ENCODE measurements at regions not wholly inside any gene's neighbourhood (a gene's known extent, or its start where the extent isn't known, plus 50 kb on each side); places are given as distances from the start of the nearest gene placed in this dataset.

GRCh38 chr12:85373045-85373444 lies 93.0 kb downstream of the ALX1 start:
- Histone ChIP-seq H2AFZ (ENCODE audit: low read depth, low read length) (no peak overlapping the region), H3K9ac (ENCODE audit: insufficient read depth in 1 of 2, low read depth in 2 of 2, low read length in 2 of 2) (no peak overlapping the region), H4K20me1 (replicated peaks; ENCODE audit: control insufficient read depth, insufficient read depth, low read length) (no peaks in the 10 kb centered on the region), H3K4me1 (replicated peaks in 1 of 2; ENCODE audit: control insufficient read depth in 2 of 2, insufficient read depth in 2 of 2, low read length in 2 of 2) (no peaks in the 10 kb centered on the region), H3K27me3 (ENCODE audit: control insufficient read depth in 2 of 2, insufficient read depth in 2 of 2, low read length in 2 of 2) (no peaks in the 10 kb centered on the region), H3K9me3 (replicated peaks; ENCODE audit: control insufficient read depth, insufficient read depth, low read depth, low read length) (peaks cover 1% of the 10 kb centered on the region; the same call in 1 of the 2 replicates), H3K79me2 (ENCODE audit: control insufficient read depth, insufficient read depth, low read length) (no peaks in the 10 kb centered on the region), H3K36me3 (ENCODE audit: control insufficient read depth, insufficient read depth, low read length) (no peaks in the 10 kb centered on the region), H3K9me1 (ENCODE audit: control insufficient read depth, insufficient read depth, low read length) (no peaks in the 10 kb centered on the region), H3K27ac (ENCODE audit: extremely low read depth, low read depth, low read length) (no peak overlapping the region), H3K4me3 (no peak overlapping the region), H3K4me2 (ENCODE audit: insufficient read depth, low read length) (no peak overlapping the region)
- no TSS peak for BruUV-seq (replicated peaks)
- in situ Hi-C loops (cut with MboI): no loop called here
- ChIA-PET POLR2A (no interaction called here), CTCF (ENCODE audit: low intra/inter-chr PET ratio) (no interaction called here)
- WGBS (ENCODE audit: insufficient coverage, low coverage, missing lambda C conversion rate): 3% methylated on average over 4 of the region's 4 CpGs
- intact Hi-C loops (cut with micrococcal nuclease): no loop called here
- FAIRE-seq (no peak), DNase-seq (ENCODE audit: extremely low read depth in 1 of 4, low spot score in 3 of 4) (no peak), ATAC-seq (no peak)
- TF ChIP-seq NFRKB (IDR thresholded peaks at IDR 0.05; ENCODE audit: low read depth) (no peak), TFE3 (CRISPR knock-in tag; IDR thresholded peaks at IDR 0.05) (no peak), NFIC (IDR thresholded peaks at IDR 0.05) (no peak), CEBPG (CRISPR knock-in tag; IDR thresholded peaks at IDR 0.05) (no peak), CEBPG (tag; conservative IDR thresholded peaks at IDR 0.05 in 1 of 2, IDR thresholded peaks at IDR 0.05 in 1 of 2) (peak in 1 of 2 experiments; percentile 68; a peak in 2 of 4 replicates)

- Histone ChIP-seq H3K27ac (ENCODE audit: extremely low read depth, low read depth, low read length) (no peak overlapping the region), H2AFZ (ENCODE audit: low read depth, low read length) (no peak overlapping the region), H3K4me1 (replicated peaks in 1 of 2; ENCODE audit: control insufficient read depth in 2 of 2, insufficient read depth in 2 of 2, low read length in 2 of 2) (no peaks in the 10 kb centered on the region), H3K79me2 (ENCODE audit: control insufficient read depth, insufficient read depth, low read length) (no peaks in the 10 kb centered on the region), H3K4me3 (no peak overlapping the region), H3K4me2 (ENCODE audit: insufficient read depth, low read length) (no peak overlapping the region), H3K27me3 (ENCODE audit: control insufficient read depth in 2 of 2, insufficient read depth in 2 of 2, low read length in 2 of 2) (no peaks in the 10 kb centered on the region), H3K36me3 (ENCODE audit: control insufficient read depth, insufficient read depth, low read length) (no peaks in the 10 kb centered on the region), H4K20me1 (replicated peaks; ENCODE audit: control insufficient read depth, insufficient read depth, low read length) (no peaks in the 10 kb centered on the region), H3K9me3 (replicated peaks; ENCODE audit: control insufficient read depth, insufficient read depth, low read depth, low read length) (peaks cover 1% of the 10 kb centered on the region; the same call in 1 of the 2 replicates), H3K9ac (ENCODE audit: insufficient read depth in 1 of 2, low read depth in 2 of 2, low read length in 2 of 2) (no peak overlapping the region), H3K9me1 (ENCODE audit: control insufficient read depth, insufficient read depth, low read length) (no peaks in the 10 kb centered on the region)
- no peak for ATAC-seq
- ChIA-PET POLR2A (no interaction called here), CTCF (ENCODE audit: low intra/inter-chr PET ratio) (no interaction called here)
- intact Hi-C loops (cut with micrococcal nuclease): no loop called here
- DNase-seq (ENCODE audit: extremely low read depth in 1 of 4, low spot score in 3 of 4): no peak
- FAIRE-seq: no peak
- in situ Hi-C loops (cut with MboI): no loop called here
- WGBS (ENCODE audit: insufficient coverage, low coverage, missing lambda C conversion rate): 0% methylated on average over 1 of the region's 1 CpG
- BruUV-seq (replicated peaks): no TSS peak
- TF ChIP-seq ZNF551 (CRISPR knock-in tag; IDR thresholded peaks at IDR 0.05) (no peak), POLR2G (IDR thresholded peaks at IDR 0.05; ENCODE audit: low read depth, low read length) (no peak), SRSF7 (optimal IDR thresholded peaks at IDR 0.05; ENCODE audit: low read depth, low read length) (no peak), SRF (CRISPR knock-in tag; IDR thresholded peaks at IDR 0.05) (no peak), SUPT5H (IDR thresholded peaks at IDR 0.05) (no peak), MXD1 (CRISPR knock-in tag; IDR thresholded peaks at IDR 0.05; ENCODE audit: borderline replicate concordance, poor library complexity, severe bottlenecking) (no peak), ZNF280A (IDR thresholded peaks at IDR 0.05; ENCODE audit: low read depth, partially characterized antibody) (no peak), THAP7 (CRISPR knock-in tag; IDR thresholded peaks at IDR 0.05) (no peak)
These were observed 95.0 kb downstream of the ALX1 start for GRCh38 chr12:85374981-85375380.

Measured in K562 (cell line).